ENCODE measurements at regions not wholly inside any gene's neighbourhood (a gene's known extent, or its start where the extent isn't known, plus 50 kb on each side); places are given as distances from the start of the nearest gene placed in this dataset.

DNA sequence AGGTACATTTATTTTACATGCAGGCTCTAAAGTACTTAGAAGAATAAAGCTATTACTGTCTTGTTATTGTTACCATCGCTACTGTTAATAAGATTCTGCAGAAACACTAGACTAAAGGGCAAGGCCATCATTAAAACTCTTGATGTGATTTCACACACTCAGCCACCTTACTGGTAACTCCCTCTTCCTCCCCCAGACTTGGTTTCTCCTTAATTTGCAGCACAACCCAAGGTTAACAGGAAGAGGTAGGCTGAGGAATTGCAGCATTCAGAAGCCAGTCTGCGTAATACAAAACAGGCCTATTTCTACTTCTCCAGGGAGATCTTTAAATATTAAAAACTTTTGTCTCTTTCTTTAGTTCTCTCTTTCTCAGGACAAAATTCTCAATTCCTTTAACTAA is 210.3 kb downstream of the BTG1 start:
- Histone ChIP-seq H3K27ac (ENCODE audit: low read length) (no peak overlapping the region), H3K4me3 (ENCODE audit: low read depth in 2 of 2, low read length in 2 of 2) (no peak overlapping the region), H3K27me3 (ENCODE audit: control insufficient read depth, insufficient read depth, low read length) (no peaks in the 10 kb centered on the region), H3K4me1 (ENCODE audit: control insufficient read depth, insufficient read depth, low read length) (no peaks in the 10 kb centered on the region; the same call in 1 of the 2 replicates), H3K9me3 (ENCODE audit: control insufficient read depth, insufficient read depth, low read depth, low read length) (no peaks in the 10 kb centered on the region), H3K36me3 (ENCODE audit: control insufficient read depth, insufficient read depth, low read length) (no peaks in the 10 kb centered on the region)
- TF ChIP-seq TCF7L2 (IDR thresholded peaks at IDR 0.05; ENCODE audit: low read depth, low read length): no peak
- no peak for TF ChIP-seq POLR2AphosphoS5 (IDR thresholded peaks at IDR 0.05; ENCODE audit: low read depth, low read length)
- TF ChIP-seq, protein P1, sequence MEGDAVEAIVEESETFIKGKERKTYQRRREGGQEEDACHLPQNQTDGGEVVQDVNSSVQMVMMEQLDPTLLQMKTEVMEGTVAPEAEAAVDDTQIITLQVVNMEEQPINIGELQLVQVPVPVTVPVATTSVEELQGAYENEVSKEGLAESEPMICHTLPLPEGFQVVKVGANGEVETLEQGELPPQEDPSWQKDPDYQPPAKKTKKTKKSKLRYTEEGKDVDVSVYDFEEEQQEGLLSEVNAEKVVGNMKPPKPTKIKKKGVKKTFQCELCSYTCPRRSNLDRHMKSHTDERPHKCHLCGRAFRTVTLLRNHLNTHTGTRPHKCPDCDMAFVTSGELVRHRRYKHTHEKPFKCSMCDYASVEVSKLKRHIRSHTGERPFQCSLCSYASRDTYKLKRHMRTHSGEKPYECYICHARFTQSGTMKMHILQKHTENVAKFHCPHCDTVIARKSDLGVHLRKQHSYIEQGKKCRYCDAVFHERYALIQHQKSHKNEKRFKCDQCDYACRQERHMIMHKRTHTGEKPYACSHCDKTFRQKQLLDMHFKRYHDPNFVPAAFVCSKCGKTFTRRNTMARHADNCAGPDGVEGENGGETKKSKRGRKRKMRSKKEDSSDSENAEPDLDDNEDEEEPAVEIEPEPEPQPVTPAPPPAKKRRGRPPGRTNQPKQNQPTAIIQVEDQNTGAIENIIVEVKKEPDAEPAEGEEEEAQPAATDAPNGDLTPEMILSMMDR (IDR thresholded peaks at IDR 0.05): no peak
- TF ChIP-seq, protein P2, sequence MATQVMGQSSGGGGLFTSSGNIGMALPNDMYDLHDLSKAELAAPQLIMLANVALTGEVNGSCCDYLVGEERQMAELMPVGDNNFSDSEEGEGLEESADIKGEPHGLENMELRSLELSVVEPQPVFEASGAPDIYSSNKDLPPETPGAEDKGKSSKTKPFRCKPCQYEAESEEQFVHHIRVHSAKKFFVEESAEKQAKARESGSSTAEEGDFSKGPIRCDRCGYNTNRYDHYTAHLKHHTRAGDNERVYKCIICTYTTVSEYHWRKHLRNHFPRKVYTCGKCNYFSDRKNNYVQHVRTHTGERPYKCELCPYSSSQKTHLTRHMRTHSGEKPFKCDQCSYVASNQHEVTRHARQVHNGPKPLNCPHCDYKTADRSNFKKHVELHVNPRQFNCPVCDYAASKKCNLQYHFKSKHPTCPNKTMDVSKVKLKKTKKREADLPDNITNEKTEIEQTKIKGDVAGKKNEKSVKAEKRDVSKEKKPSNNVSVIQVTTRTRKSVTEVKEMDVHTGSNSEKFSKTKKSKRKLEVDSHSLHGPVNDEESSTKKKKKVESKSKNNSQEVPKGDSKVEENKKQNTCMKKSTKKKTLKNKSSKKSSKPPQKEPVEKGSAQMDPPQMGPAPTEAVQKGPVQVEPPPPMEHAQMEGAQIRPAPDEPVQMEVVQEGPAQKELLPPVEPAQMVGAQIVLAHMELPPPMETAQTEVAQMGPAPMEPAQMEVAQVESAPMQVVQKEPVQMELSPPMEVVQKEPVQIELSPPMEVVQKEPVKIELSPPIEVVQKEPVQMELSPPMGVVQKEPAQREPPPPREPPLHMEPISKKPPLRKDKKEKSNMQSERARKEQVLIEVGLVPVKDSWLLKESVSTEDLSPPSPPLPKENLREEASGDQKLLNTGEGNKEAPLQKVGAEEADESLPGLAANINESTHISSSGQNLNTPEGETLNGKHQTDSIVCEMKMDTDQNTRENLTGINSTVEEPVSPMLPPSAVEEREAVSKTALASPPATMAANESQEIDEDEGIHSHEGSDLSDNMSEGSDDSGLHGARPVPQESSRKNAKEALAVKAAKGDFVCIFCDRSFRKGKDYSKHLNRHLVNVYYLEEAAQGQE (IDR thresholded peaks at IDR 0.05; ENCODE audit: insufficient read depth in 1 of 2, low read depth in 2 of 2, low read length in 1 of 2): no peak
- TF ChIP-seq SIN3A (IDR thresholded peaks at IDR 0.05; ENCODE audit: borderline replicate concordance, insufficient read depth, low read depth, low read length): no peak
- intact Hi-C loops (cut with micrococcal nuclease; ENCODE audit: unreplicated experiment): no loop called here
- ChIA-PET POLR2A (no interaction called here), CTCF (no interaction called here)
- BruUV-seq (replicated peaks): no TSS peak
- DNase-seq (ENCODE audit: low read depth, low spot score) (no peak), ATAC-seq (no peak)
- in situ Hi-C loops (cut with HindIII; ENCODE audit: low pct_unique_long_range_greater_than_20kb, low sequenced_read_pairs): no loop called here

DNA sequence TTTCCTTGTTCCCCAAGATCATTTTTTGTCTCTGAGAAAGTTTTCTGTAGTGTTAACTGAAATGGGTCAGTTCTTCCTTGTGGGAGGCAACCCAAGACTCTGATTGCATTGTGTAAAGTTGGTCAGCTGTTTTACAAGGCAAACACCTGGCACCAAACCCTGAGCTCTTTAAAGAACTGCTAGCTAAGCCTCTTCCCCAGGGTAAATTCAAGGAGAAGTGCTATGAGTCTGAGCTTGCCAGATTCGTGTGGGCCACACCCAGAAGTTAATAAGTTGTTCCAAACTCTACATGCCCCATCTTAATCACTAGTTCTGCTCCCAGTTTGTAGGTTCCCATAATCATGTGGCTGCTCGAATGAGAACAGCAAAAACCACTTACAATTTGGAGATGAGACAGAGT is 214.5 kb downstream of the BTG1 start:
- ATAC-seq: no peak
- Histone ChIP-seq H3K9me3 (ENCODE audit: control insufficient read depth, insufficient read depth, low read depth, low read length) (peaks cover 3% of the 10 kb centered on the region; the same call in 1 of the 2 replicates), H3K4me1 (ENCODE audit: control insufficient read depth, insufficient read depth, low read length) (peaks cover 3% of the 10 kb centered on the region; the same call in 1 of the 2 replicates), H3K27ac (ENCODE audit: low read length) (no peak overlapping the region), H3K36me3 (ENCODE audit: control insufficient read depth, insufficient read depth, low read length) (no peaks in the 10 kb centered on the region), H3K4me3 (ENCODE audit: low read depth in 2 of 2, low read length in 2 of 2) (no peak overlapping the region), H3K27me3 (ENCODE audit: control insufficient read depth, insufficient read depth, low read length) (no peaks in the 10 kb centered on the region)
- TF ChIP-seq TCF7L2 (IDR thresholded peaks at IDR 0.05; ENCODE audit: low read depth, low read length) (no peak), POLR2AphosphoS5 (IDR thresholded peaks at IDR 0.05; ENCODE audit: low read depth, low read length) (no peak), SIN3A (IDR thresholded peaks at IDR 0.05; ENCODE audit: borderline replicate concordance, insufficient read depth, low read depth, low read length) (no peak)
- TF ChIP-seq, protein P1 (IDR thresholded peaks at IDR 0.05): no peak
- TF ChIP-seq, protein P2 (IDR thresholded peaks at IDR 0.05; ENCODE audit: insufficient read depth in 1 of 2, low read depth in 2 of 2, low read length in 1 of 2): no peak
- in situ Hi-C loops (cut with HindIII; ENCODE audit: low pct_unique_long_range_greater_than_20kb, low sequenced_read_pairs): no loop called here
- intact Hi-C loops (cut with micrococcal nuclease; ENCODE audit: unreplicated experiment): no loop called here
- ChIA-PET CTCF (no interaction called here), POLR2A (no interaction called here)
- BruUV-seq (replicated peaks): no TSS peak
- DNase-seq (ENCODE audit: low read depth, low spot score): no peak
